ENCODE measurements at regions not wholly inside any gene's neighbourhood (a gene's known extent, or its start where the extent isn't known, plus 50 kb on each side); places are given as distances from the start of the nearest gene placed in this dataset.

DNA sequence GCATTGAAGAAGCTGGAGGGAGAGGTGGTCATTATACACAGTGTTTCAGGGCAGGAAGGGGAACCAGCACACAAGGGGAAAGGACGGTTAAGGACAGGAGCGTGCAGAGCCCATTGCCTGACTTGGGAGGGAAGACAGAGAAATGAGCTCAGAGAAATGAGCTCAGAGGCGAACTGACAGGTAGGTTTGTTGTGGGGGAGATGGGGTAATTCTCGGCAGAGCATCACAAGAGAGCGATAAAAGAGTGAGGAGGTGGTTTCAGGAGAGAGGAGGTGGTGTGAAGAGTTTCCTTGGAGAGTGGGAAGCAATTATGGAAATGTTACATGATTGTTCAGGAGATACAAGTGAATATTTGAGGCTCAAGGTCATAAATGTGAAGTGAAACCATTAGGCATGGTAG lies 61.0 kb downstream of the MRGPRX1 start:
- no peak for DNase-seq

- no peak for DNase-seq
Measured at GRCh38 chr11:18865951-18866350, 73.3 kb downstream of the MRGPRX1 start.

DNA sequence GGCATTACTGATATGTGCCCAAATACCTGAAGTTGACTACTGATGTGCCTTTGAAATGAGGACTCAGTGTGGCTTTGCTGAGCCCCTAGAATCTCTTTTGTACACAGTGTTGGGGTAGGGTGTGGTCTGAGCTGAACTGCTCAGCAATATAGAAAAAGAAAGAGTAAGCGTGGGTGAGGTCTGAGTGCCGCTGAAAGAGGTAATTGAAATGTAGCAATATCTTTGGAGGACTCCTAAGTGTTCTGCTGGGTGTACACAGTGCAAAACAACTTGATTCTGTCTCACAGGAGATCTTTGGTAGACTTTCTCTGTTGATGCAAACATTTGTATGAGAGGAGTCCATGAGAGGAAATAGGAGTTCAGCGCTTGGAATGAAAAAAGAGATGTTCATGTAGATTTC lies 73.7 kb upstream of the PTPN5 start:
- no peak for DNase-seq

GRCh38 chr11:18853086-18853720 lies 61.6 kb upstream of the PTPN5 start:
- DNase-seq: peak; percentile 48

- no peak for DNase-seq
Measured at GRCh38 chr11:18849406-18849805, 57.8 kb upstream of the PTPN5 start.

GRCh38 chr11:18844753-18845367 lies 53.3 kb upstream of the PTPN5 start:
- peak; percentile 29 for DNase-seq
